RWPE1 (cell line): ENCODE measurements at regions not wholly inside any gene's neighbourhood (a gene's known extent, or its start where the extent isn't known, plus 50 kb on each side); places are given as distances from the start of the nearest gene placed in this dataset.

ENCODE experiments used
- CTCF ChIA-PET: fragments of 350-600 bp; sonication (Branson Sonifier 250); formaldehyde crosslinking; extraction: SDS; loops from one replicate; lab custom pipeline; 2021; lab: Yijun Ruan, JAX
- POLR2A ChIA-PET: fragments of 400-600 bp; formaldehyde crosslinking; extraction: SDS; loops from one replicate; lab custom pipeline; 2020; ENCODE audit warnings: antibody characterized with exemption; ENCODE audit not compliant: low non-redundant PET; lab: Yijun Ruan, JAX
- DNase-seq: peaks from one replicate; pipeline ENCODE4 v3.0.0; 2012; ENCODE audit warnings: low spot score
- H3K27ac ChIP-seq: fragments of 450-650 bp; 2 replicates; pipeline ENCODE4 v1.5.1; 2017
- TF ChIP-seq, protein P1 (sequence below): fragments of 450-650 bp; conservative IDR thresholded peaks from 2 replicates; pipeline ENCODE4 v1.5.1; 2017; ENCODE audit warnings: low read depth, mild to moderate bottlenecking

DNA sequence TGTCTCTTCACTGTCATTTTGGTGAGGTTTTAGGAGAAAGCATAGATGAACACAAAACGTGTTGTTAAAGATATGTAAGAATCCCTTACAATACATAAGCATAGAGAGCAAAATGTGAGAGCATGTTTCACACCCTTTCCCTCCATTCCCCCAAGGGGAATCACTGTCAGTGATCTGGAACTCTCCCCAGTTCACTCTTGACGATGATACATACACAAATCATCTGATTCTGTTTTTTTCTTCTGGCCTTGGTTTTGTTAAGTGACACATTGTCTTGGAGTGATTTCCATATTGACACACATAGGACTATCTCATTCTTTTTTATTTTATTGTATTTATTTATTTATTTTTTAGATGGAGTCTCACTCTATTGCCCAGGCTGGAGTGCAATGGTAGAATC lies 53.7 kb upstream of the TANC1 start:
- CTCF ChIA-PET, result no interaction called here
- POLR2A ChIA-PET, result no interaction called here
- DNase-seq, result no peak
- TF ChIP-seq, protein P1, sequence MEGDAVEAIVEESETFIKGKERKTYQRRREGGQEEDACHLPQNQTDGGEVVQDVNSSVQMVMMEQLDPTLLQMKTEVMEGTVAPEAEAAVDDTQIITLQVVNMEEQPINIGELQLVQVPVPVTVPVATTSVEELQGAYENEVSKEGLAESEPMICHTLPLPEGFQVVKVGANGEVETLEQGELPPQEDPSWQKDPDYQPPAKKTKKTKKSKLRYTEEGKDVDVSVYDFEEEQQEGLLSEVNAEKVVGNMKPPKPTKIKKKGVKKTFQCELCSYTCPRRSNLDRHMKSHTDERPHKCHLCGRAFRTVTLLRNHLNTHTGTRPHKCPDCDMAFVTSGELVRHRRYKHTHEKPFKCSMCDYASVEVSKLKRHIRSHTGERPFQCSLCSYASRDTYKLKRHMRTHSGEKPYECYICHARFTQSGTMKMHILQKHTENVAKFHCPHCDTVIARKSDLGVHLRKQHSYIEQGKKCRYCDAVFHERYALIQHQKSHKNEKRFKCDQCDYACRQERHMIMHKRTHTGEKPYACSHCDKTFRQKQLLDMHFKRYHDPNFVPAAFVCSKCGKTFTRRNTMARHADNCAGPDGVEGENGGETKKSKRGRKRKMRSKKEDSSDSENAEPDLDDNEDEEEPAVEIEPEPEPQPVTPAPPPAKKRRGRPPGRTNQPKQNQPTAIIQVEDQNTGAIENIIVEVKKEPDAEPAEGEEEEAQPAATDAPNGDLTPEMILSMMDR, result no peak
- H3K27ac ChIP-seq, result no peak overlapping the region

DNA sequence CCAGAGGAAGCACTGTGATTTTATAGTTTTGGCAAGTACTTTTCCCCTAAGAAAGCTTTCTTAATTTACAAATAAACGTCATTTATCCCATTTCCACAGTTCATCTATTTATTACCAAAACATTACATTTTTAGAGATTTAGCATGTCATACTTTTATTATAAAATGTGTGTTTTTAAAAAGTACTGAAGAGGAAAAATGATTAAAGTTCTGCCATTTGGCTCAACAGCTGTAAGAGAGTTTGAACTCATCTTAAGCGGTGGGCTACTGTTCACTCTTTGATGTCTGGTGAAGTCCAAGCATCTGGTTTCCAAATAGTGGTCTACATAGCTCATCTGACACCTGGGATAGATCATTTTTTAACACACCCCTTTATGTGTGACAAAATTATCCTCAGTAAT lies 51.3 kb upstream of the TANC1 start:
- TF ChIP-seq, protein P1, result no peak
- no peak for DNase-seq
- ChIA-PET CTCF (interaction anchor here (0.6 to 0.8 kb wide), 2 partner anchors 15 to 51 kb away, joined by 3 read pairs; no protein-coding TSS in a partner anchor), POLR2A (no interaction called here)
- no peak overlapping the region for H3K27ac ChIP-seq

DNA sequence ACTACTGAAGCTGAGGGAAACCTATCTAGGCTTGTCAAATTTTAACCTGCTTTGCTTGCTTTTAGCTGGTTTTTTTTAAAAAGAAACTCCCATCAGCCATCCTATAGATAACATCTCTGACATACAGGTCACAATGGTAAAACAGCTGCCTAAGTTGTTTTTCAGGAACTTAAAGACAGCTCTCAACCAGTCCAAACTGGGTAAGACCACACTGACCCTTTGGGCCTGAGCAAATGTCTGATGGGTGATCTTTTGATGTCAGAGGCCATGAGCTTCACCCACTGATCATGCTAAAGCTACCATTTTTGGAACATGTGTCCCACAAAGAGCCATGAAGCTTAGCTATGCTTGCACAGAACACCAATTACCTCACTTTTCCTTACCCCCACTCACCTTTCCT lies 50.0 kb upstream of the TANC1 start:
- no peak overlapping the region for H3K27ac ChIP-seq
- POLR2A ChIA-PET, result no interaction called here
- TF ChIP-seq, protein P1, result no peak
- no peak for DNase-seq
- CTCF ChIA-PET, result interaction anchor here (0.8 kb wide), 1 partner anchor 222 kb away, joined by 3 read pairs; no protein-coding TSS in a partner anchor
